B cell (primary cell): ENCODE measurements at regions not wholly inside any gene's neighbourhood (a gene's known extent, or its start where the extent isn't known, plus 50 kb on each side); places are given as distances from the start of the nearest gene placed in this dataset.
"Not testable (repeated sequence)": the region's sequence is repeated elsewhere in the genome, so short reads cannot be mapped to it uniquely, and the experiment has no call there.

Experiments
- ATAC-seq: fragments of 200-7000 bp; cut with Tn5 transposase; one replicate; pipeline ENCODE4 v1.10.0; 2021; ENCODE audit warnings: low read depth, mild to moderate bottlenecking, moderate number of reproducible peaks, moderate library complexity
- CTCF ChIA-PET: fragments of 350-600 bp; sonication (Branson Sonifier 250); formaldehyde crosslinking; loops from one replicate; lab custom pipeline; 2021; ENCODE audit warnings: antibody characterized with exemption, inconsistent platforms; lab: Charles Lee
- POLR2A ChIA-PET: fragments of 350-600 bp; sonication (Branson Sonifier 250); formaldehyde crosslinking; loops from one replicate; lab custom pipeline; 2021; ENCODE audit warnings: antibody characterized with exemption; lab: Charles Lee
- DNase-seq: peaks from one replicate; pipeline ENCODE4 v3.0.0; 2013
- H2AFZ ChIP-seq: 2 replicates; pipeline ENCODE4 v1.6.1; 2012; ENCODE audit warnings: mild to moderate bottlenecking, low read depth, low read length; ENCODE audit not compliant: insufficient read depth, poor library complexity, severe bottlenecking
- H3K27ac ChIP-seq, 2 donors: 1 replicate in 1 of 2; 2 replicates in 1 of 2; pipeline ENCODE4 v1.5.1; 2012 to 2013; ENCODE audit warnings: low read length in 2 of 2, mild to moderate bottlenecking in 2 of 2, moderate library complexity in 1 of 2
- H3K27me3 ChIP-seq, 4 experiments: fragments of 200-600 bp in 1 of 4; sonication (generic) in 1 of 4; replicated peaks in 1 of 4; 1 replicate in 2 of 4; 2 replicates in 2 of 4; pipeline versions ENCODE4 v1.6.1 to v1.7.0; 2013 to 2016; ENCODE audit warnings: low read length in 3 of 4, mild to moderate bottlenecking in 2 of 4, mixed read lengths in 1 of 4, moderate library complexity in 1 of 4; ENCODE audit not compliant: insufficient read depth in 4 of 4, control insufficient read depth in 3 of 4; ENCODE audit errors: control extremely low read depth in 1 of 4
- H3K36me3 ChIP-seq, 2 experiments: replicated peaks in 1 of 2; 1 replicate in 1 of 2; 2 replicates in 1 of 2; pipeline versions ENCODE4 v1.6.1 to v1.7.1; 2013; ENCODE audit warnings: low read length in 1 of 2; ENCODE audit not compliant: insufficient read depth in 2 of 2, control insufficient read depth in 1 of 2; ENCODE audit errors: control extremely low read depth in 1 of 2, extremely low read depth in 1 of 2
- H3K4me1 ChIP-seq, 2 donors: fragments of 200-600 bp in 1 of 2; sonication (generic) in 1 of 2; 1 replicate in 1 of 2; 2 replicates in 1 of 2; pipeline versions ENCODE4 v1.5.1 to v1.6.1; 2013 to 2017; ENCODE audit warnings: low read length in 2 of 2; ENCODE audit not compliant: control insufficient read depth in 2 of 2, insufficient read depth in 2 of 2
- H3K4me2 ChIP-seq: replicated peaks from 2 replicates; pipeline ENCODE3; 2012; ENCODE audit warnings: mild to moderate bottlenecking, low read depth, low read length; ENCODE audit not compliant: poor library complexity, severe bottlenecking
- H3K4me3 ChIP-seq, 5 experiments: fragments of 200-600 bp in 1 of 5; sonication (generic) in 1 of 5; 1 replicate in 3 of 5; 2 replicates in 2 of 5; pipeline versions ENCODE4 v1.5.1 to v1.7.0; 2011 to 2016; ENCODE audit warnings: low read length in 4 of 5, mild to moderate bottlenecking in 4 of 5, low read depth in 2 of 5, control low read depth in 1 of 5, moderate library complexity in 1 of 5; ENCODE audit not compliant: insufficient read depth in 1 of 5; ENCODE audit errors: control extremely low read depth in 1 of 5, extremely low read depth in 1 of 5
- H3K79me2 ChIP-seq: fragments of 200-600 bp; sonication (generic); one replicate; pipeline ENCODE4 v1.6.0; 2016; ENCODE audit warnings: low read length; ENCODE audit not compliant: control insufficient read depth, insufficient read depth
- H3K9ac ChIP-seq: fragments of 200-600 bp; sonication (generic); 2 replicates; pipeline ENCODE4 v1.6.1; 2017; ENCODE audit warnings: mild to moderate bottlenecking, low read length, moderate library complexity
- H3K9me3 ChIP-seq, 3 donors: one replicate each; pipeline versions ENCODE4 v1.6.1 to v1.7.1; 2013; ENCODE audit warnings: low read length in 2 of 3; ENCODE audit not compliant: control insufficient read depth in 2 of 3, insufficient read depth in 1 of 3; ENCODE audit errors: control extremely low read depth in 1 of 3
- H4K20me1 ChIP-seq: 2 replicates; pipeline ENCODE4 v1.6.0; 2012; ENCODE audit warnings: mild to moderate bottlenecking, low read length; ENCODE audit not compliant: insufficient read depth, control insufficient read depth, poor library complexity, severe bottlenecking
- H3K27ac Mint-ChIP-seq: one replicate; pipeline ENCODE4 v1.8.0; 2021; ENCODE audit warnings: mixed read lengths
- H3K27me3 Mint-ChIP-seq: one replicate; pipeline ENCODE4 v1.8.0; 2021; ENCODE audit warnings: mixed read lengths
- H3K4me1 Mint-ChIP-seq: one replicate; pipeline ENCODE4 v1.8.0; 2021; ENCODE audit warnings: mixed read lengths
- H3K4me3 Mint-ChIP-seq: one replicate; pipeline ENCODE4 v1.8.0; 2021; ENCODE audit warnings: mixed read lengths
- H3K9me3 Mint-ChIP-seq: one replicate; pipeline ENCODE4 v1.8.0; 2022; ENCODE audit warnings: mixed read lengths; ENCODE audit not compliant: insufficient read depth
- WGBS: methylation state at CpG from one replicate; pipeline ENCODE4 v1.1.5; 2013; ENCODE audit warnings: missing lambda C conversion rate; ENCODE audit not compliant: insufficient coverage; 5-methylcytosine and 5-hydroxymethylcytosine counted together
- intact Hi-C: fragments of 100-400 bp; cut with micrococcal nuclease; formaldehyde crosslinking; loops from one replicate; pipeline ENCODE4 v1.10.0; 2022

DNA sequence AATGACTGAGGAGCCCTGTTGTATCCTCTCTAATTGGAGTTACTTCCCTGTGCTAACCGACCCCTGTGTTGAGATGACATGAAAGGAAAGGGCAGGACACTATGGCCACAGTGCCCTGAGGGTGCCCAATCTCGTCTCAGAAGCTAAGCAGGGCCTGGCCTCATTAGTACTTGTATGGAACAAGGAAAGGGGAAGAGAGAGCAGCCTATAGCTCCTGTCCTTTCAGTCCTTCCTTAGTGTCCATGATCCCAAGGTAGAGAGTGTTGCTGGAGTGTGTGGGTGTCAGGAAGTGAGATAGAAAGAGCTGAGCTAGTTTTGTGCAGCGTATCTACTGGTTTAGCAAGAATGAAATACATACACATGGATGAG lies 59.6 kb upstream of the RABL2A start:
- H3K9me3 ChIP-seq, CTCF ChIA-PET, H3K4me1 Mint-ChIP-seq, H3K9me3 Mint-ChIP-seq, H3K36me3 ChIP-seq, H4K20me1 ChIP-seq, H3K4me2 ChIP-seq, H3K9ac ChIP-seq, H3K4me1 ChIP-seq, H2AFZ ChIP-seq, POLR2A ChIA-PET, H3K27ac ChIP-seq, H3K27me3 ChIP-seq, DNase-seq, H3K79me2 ChIP-seq, ATAC-seq, H3K4me3 Mint-ChIP-seq, H3K4me3 ChIP-seq, intact Hi-C loops, H3K27ac Mint-ChIP-seq: not testable (repeated sequence)
- WGBS, result 57% methylated on average over 1 of the region's 3 CpGs
- peaks cover 11% of the 10 kb centered on the region for H3K27me3 Mint-ChIP-seq

DNA sequence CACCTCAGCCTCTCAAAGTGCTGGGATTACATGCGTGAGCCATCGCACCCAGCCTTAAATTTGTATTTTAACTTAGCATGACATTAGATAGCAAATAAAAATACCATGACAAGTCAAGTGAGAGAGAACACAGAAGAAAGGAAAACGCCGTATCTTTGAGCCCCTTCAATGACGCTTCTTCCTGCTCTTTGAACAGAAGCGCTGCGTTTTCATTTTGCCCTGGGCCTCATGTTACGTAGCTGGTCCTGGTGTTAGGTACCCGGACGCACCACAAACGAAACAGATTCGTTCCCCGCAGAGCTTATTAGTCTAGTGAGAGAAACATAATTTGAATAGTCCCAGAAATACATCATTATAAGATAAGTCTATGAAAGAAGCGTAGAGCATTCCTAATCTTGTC lies 58.8 kb upstream of the RABL2A start:
- H3K27ac Mint-ChIP-seq, DNase-seq, intact Hi-C loops, H3K4me2 ChIP-seq, CTCF ChIA-PET, ATAC-seq, H3K9ac ChIP-seq, H3K79me2 ChIP-seq, H3K27me3 ChIP-seq, H3K4me3 ChIP-seq, H3K9me3 Mint-ChIP-seq, H3K27ac ChIP-seq, H4K20me1 ChIP-seq, H3K4me1 ChIP-seq, H2AFZ ChIP-seq, H3K9me3 ChIP-seq, POLR2A ChIA-PET, H3K4me3 Mint-ChIP-seq, H3K4me1 Mint-ChIP-seq, H3K36me3 ChIP-seq: not testable (repeated sequence)
- peaks cover 11% of the 10 kb centered on the region for H3K27me3 Mint-ChIP-seq
- WGBS, result 100% methylated on average over 2 of the region's 14 CpGs

DNA sequence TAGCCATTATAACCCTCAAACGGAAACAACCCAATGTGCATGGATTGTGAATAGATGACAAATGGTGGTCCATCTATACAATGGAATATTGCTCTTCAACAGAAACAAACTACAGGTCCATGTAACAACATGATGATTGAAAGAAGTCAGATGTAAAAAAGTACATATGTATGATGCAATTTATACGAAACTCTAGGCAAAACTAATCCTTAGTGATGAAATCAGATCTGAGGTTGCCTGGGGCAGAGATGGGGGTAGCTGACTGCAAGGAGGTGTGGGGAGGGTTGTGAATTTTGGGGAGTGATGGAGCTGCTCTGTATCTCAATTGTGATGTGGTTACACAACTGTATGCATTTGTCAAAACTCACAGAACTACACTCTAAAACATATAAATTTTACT lies 57.0 kb upstream of the RABL2A start:
- POLR2A ChIA-PET, H3K4me3 Mint-ChIP-seq, H3K4me1 ChIP-seq, H2AFZ ChIP-seq, H4K20me1 ChIP-seq, H3K4me1 Mint-ChIP-seq, intact Hi-C loops, H3K79me2 ChIP-seq, H3K36me3 ChIP-seq, H3K27ac ChIP-seq, ATAC-seq, H3K27ac Mint-ChIP-seq, DNase-seq, H3K9ac ChIP-seq, H3K4me2 ChIP-seq, H3K9me3 Mint-ChIP-seq, H3K27me3 Mint-ChIP-seq, H3K4me3 ChIP-seq, H3K9me3 ChIP-seq, H3K27me3 ChIP-seq, CTCF ChIA-PET: not testable (repeated sequence)
- WGBS, result 86% methylated on average over 1 of the region's 2 CpGs

DNA sequence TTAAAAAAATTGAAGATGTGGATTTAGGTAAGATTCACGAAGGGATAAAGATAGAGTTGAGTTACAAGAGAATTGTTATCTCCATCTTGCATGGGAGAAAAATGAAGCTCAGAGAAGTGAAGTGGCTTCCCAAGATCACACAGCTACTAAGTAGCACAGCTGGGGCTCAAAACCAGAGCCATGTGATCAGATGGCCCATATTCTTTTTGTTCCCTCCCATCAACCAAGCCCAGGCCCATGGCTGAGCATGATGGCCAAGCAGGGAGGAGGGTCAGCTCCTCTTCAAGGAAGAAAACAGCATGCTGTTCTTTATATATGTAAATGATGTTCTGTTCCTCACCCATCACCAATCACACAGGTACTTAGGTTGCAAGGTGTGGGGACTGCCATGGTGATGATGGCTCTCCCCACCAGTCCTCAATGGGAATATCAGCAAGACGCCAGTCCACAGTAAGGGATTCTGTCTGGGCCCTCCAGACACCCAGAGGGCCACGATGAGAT lies 56.5 kb upstream of the RABL2A start:
- H3K27ac ChIP-seq, H3K4me3 ChIP-seq, H3K9me3 Mint-ChIP-seq, H3K36me3 ChIP-seq, H3K4me3 Mint-ChIP-seq, H3K4me1 Mint-ChIP-seq, H2AFZ ChIP-seq, H3K27ac Mint-ChIP-seq, H3K9me3 ChIP-seq, ATAC-seq, H3K79me2 ChIP-seq, H3K27me3 ChIP-seq, intact Hi-C loops, DNase-seq, H4K20me1 ChIP-seq, H3K4me2 ChIP-seq, H3K27me3 Mint-ChIP-seq, POLR2A ChIA-PET, CTCF ChIA-PET, H3K9ac ChIP-seq, H3K4me1 ChIP-seq: not testable (repeated sequence)
- WGBS, result no CpG with 5 or more reads among the region's 3 CpGs
